Activated CD4-positive, alpha-beta T cell treated with anti-CD3 and anti-CD28 coated beads for 48 hours (primary cell): ENCODE measurements at regions not wholly inside any gene's neighbourhood (a gene's known extent, or its start where the extent isn't known, plus 50 kb on each side); places are given as distances from the start of the nearest gene placed in this dataset.

Experiments used
- DNase-seq: peaks from one replicate; pipeline ENCODE4 v3.0.0-alpha.2; 2020

DNA sequence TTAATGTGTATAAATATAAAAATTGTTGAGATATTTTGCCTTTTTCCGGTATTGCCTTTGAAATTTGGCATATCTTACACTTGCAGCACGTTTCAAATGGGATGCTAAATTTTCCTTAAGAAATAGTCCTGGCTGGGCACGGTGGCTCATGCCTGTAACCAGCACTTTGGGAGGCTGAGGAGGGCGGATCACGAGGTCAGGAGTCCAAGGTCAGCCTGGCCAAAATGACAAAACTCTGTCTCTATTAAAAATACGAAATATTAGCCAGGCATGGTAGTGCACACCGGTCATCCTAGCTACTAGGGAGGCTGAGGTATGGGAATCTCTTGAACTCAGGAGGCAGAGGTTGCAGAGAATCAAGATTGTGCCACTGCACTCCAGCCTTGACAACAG is 220.2 kb downstream of the PTEN start:
- DNase-seq = no peak

DNA sequence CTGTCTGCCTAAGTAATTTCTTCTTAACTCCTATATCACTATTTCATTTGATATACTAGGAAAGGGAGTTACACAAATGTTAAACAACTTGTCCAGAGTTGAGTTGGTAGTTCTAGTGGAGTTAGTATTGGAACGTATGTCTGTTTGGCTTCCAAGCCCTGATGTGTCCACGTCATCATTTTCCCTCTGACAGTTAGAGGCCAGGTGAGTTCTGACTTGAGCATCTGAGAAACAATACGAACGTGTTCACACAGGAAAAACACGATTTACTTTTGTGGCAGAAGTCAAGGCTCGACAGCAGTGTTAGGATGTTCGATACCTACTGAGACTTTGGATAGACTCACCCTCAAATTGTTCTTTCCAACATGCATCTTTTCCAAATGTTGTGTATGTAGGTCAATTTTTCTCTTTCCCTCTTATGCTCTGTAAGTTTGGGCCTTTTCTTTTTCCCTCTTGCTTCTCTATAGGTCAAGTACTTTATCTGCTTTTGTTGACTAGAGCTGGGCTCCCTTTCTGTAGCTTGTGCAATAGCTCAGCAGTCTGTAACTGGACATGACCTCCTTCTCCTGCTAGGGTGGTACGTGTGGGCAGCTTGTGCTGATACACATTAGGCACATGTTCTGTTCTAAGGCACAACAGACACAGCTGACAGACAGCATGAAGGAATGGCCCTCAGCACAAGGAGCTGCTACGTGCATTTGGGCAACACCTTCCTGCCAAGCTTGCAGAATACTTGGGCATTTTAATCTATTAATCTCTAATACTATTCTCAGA is 222.9 kb downstream of the PTEN start:
- no peak for DNase-seq

DNA sequence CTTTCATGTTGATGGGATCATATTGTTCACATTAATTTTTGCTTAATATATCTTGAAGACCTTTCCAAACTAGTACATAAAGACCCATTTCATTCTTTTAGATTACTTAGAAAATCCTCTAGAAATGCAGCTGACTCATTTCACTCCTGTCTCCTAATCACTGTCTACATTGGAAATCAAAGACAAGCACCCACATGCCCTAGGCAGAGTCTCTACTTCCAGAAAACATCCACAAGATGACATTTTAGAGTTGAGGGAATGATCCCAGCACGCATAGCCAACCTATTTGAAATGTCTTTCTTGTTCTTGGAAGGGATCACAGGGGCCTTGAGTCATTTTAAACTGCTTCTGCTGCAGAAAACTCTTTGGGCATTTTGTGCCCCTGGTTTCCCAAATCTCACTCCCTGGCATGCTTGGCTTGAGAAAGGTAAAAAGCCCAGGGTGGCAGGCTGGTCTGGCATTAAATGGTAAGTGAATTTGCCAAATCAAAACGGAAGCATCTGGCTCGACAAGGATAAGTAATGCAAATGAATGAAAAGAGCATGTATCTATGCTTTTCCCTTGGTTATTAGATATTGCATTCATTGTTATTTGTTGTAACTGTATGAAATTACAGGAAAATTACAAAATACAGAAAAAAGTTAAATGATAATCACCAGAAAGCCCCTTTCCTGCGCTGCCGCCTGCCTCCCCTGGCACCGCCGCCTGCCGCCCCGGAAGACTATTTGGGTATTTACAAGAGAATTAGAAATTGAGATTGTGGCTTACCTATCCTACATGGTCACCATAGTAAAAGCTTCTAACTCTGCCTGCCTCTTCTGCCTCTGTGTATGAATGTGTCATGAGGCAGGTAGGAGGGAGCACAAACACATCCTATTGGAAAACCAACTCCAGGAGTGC is 225.3 kb downstream of the PTEN start:
- DNase-seq = no peak

DNA sequence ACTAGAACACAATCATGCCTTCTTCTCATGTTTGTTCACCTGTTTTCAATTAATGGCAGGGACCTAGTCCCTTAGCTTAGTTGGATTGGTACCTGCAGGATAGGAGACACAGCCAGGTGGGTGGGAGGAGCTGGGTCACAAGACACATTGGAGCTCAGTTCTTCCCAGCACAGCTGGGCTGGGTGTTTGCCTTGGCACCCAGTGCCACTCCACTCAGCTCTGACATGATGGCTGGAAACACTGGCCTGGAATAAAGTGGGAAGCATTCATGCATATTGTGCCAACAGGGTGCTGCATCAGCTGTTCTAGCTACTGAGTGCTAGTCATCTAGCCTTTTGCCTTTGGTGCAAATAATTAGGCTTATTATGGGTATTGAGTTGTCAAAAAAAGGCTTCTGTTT is 226.1 kb downstream of the PTEN start:
- DNase-seq = no peak

DNA sequence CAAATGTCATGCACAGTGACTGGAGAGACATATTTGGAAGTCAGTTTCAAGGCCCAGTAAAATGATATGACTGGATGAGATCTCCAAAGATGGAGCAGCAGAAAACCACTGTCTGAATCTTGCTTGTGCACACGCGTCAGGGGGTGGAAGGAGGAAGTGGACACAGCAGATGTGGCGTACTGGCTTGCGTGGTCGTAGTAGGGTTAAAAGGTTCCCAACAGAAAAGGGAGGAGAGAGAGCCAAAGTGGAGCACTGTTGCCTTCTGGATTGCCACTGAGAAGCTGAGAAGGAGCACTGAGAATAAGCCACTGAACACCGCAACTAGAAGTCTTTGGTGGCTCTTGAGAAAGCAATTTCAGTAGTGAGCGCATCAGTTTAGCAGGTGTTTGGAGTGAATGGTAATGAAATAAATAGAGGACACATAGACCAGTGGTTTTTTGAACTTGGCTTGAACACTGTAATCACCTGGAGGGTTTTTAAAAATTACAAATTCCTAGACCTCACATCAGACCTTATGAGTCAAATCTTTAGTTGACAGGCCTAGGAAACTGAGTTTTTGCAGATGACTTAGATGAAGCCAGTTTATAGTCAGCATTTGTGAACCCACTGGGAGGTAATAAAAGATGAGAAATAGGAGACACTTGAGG is 227.3 kb downstream of the PTEN start:
- no peak for DNase-seq

DNA sequence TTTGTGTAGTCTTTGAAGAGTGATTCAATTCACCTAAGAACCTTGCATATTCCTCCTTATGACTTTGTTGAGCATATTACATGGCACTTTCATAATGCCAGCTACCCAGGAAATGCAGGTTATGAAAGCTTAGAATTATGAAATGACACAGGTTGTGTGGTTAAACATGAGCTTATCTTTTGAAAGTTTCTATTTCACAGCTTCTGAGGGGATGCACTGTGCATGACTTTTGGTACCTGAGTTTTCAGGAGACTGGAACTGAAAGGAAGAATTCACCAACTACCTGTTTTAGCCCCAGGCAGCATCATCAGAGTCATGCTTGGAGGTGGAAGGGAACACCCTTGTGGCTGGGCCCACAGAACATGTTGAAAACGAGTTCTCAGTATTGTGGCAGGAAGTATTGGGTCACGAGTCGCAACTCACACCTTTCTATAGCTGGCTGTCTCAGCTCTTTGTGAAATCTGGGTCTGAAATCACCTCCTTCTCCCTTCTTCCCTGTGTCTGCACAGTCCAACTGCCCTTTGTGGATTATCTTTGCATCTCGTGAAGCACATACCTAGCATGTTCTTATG is 228.2 kb downstream of the PTEN start:
- DNase-seq = peak; percentile 84

DNA sequence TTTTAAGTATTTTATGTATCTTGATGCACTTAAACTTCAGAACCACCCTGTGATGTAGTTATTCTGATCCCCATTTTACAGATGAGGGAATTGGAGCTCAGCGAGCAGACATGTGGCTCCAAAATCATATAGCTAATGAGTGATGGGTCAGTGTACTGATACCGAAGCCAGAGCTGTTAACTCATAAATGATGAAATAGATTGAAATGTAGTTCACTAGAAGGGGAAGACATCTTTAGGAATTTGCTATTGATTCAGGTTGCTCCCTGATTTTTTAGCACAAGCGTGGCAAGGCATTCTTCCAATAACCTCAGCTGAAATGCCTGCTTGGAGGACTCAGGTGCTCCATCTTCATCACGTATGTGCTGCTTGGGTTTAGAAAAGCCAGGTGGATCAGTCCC is 228.8 kb downstream of the PTEN start:
- no peak for DNase-seq

DNA sequence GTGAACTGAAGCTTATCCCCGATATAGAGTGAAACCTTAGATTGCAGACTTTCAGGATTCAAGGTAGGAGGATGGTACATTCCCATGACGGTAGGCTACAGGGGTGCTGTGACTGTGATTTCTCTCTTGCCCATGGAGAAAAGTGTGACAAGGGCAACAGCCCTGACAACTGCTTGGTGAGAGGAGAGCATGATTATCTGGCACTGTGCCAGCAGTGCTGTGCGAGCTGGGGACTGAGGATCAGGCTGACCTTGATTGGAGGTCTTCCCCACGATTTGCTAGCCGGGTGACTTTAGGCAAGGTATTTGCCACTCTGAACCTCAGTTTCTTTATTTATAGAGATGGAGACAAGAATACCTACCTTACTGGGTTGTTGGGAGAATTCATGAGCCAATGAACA is 229.5 kb downstream of the PTEN start:
- DNase-seq = no peak

DNA sequence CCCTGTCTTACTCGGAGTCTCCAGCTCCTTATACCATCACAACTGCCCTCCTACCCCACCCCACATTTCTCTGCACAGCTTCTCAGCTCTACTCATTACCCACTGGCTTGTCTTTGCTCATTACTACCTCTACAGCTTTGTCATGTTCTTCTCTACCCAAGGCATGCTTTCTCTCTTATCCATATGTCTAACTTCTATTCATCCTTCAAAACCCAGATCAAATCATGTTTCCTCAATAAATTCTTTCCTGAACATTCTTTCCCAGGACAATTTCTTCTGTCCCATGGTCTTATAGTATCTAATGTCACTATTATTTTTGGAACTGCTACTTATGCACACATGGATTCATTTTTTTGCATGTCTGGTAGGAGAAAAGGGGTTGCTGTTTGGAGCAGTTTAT is 231.4 kb downstream of the PTEN start:
- DNase-seq = no peak

DNA sequence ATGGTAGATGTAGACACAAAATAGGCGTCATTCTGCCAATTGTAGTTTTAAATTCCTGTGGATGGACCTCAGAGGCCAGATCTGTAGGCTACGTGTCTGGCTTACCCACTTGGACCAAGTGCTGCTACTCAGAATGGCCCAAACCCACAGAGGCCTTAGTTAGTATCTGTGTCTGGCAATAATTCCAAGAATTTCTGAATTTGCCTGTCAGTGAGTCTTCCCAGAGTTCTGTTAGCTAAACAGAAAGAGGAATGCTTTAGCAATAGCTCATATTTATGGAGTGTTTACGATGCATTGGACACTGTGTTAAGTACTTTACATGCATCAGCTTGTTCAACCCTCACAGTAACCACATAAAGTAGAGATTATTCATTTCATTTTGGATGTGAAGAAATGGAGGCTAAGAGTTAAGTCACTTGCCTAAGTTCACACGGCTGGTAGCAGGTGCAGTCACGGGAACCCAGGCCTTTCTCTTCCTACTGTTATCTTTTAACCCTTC is 231.8 kb downstream of the PTEN start:
- DNase-seq = no peak

DNA sequence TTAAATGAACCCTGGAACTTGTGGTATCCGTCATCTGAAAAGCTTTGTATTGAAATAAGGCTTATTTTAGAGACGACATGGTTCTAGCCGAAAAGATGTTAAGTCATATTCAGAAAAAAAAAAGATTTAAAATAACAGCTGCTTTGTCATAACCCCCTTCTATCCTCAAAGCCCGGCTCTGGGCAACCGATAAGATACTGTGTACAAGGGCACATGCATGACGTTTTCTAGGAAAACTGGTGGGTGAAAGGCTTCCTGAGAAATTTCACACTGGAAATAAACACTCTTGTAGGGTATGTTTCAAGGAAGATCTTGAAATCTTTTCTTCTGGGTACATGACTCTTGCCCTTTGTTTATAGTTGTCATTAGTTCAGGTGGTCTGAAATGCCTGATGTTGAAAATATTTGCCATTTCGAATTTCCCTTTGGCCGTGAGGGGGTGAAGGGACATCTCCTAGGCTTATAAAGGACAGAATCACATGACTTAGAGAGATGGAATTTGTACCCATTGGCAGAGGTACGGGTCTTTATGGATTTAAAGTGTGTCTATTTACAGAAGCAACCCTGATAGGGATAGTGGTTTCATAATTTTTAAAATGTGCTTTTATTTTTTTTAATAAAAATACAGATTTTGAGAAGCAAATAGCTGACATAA is 232.5 kb downstream of the PTEN start:
- no peak for DNase-seq

DNA sequence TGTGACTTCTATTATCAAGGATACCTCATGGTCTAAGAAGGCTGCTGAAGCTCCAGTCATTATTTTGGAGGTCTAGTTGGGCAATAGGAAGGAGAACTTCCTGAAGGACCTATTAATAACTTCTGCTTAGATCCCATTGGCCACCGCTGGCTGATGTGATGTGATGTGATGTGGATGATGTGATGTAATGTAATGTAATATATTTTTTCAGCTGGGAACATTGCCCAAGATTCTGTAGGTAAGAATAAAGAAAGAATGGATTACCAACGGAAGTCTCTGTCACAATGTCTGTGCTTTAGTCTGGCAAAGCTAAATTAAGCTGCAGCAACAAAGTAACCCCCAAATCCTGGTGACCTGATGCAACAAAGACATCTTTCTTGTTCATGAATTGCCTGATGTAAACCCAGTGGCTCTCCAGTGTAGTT is 233.7 kb downstream of the PTEN start:
- no peak for DNase-seq

DNA sequence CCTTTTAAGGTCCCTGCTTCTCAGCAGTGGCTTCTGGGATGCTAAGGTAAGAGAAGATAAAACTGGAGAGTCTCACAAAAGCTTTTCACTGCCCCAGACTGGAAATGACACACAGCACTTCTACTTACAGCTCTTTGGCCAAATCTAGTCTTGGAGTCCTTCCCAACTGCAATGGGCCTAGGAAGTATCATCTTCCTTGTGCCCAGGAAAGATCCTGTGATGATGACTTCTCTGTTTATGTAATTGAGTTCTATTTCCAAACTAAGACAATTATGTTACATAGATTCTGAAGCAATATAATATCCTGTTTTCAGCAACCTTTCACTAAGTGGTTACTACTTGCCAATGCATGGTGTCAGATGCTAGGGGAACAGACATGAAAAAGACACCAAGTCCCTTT is 234.1 kb downstream of the PTEN start:
- no peak for DNase-seq

DNA sequence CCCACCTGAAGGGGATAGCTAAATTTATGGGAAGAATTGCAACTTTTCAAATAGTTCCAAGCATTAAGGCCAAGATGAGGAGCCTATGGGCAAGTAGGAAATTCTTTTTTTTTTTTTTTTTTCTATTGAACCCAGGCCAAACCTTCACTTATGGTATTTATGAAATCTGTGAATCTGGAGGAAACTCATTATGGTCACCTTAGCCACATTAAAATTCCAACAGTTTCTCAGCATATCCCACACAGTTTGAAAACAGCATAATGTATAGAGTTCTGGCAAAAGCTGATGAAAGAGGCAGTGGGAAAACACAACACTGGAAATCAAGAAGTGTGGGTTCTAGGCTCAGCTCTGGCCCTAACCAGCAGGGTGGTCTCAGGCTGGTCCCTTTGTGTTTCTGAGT is 236.9 kb downstream of the PTEN start:
- DNase-seq = no peak

DNA sequence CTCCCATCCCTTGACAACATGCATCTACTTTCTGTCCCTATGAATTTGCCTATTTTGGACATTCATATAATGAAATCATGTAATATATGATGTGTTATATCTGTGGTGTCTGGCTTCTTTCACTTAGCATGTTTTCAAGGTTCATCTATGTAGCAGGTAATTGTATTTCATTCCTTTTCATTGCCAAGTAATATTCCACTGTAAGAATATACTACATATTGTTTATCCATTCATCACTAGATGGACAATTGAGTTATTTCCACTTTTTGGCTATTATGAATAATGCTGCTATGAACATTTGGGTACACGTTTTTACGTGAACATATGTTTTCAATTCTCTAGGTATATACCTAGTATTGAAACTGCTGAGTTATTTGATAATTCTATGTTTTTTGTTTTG is 238.2 kb downstream of the PTEN start:
- no peak for DNase-seq

DNA sequence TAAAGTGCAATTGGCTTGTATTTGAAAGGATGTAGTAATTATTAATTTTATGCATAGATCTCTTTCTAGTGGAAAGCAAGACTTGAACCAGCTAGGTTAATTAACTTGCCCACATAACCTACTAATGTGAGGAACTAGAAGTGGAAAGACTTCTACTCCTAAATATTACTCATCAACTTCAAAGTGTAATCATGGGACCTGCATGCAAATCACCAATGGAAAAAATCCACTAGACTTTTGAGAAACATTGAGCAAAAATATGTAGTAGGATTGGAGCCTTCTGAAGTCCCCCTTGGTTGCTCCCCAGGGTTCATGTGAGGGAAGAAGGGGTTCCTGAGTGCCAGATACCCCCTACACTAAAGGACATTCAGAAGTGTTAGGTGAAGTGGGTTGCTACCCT is 240.2 kb downstream of the PTEN start:
- no peak for DNase-seq

DNA sequence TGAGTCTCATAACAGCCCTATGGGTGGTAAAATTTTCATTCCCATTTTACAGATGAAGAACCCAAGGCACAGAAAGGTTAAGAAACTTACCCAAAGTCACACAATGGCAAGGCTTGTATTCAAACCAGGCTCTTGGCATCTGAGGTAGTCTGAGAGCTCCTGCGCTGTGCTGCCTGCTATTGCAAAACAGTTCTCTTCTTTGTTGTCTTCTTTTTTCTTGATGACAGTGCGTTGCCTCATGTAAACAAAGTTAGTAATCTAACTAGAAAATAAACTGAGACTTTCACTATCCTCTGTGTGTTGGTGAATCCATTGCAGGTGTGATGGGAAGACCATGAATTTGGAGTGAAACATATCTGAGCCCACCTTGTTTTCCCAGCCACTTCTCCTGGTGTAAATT is 240.8 kb downstream of the PTEN start:
- DNase-seq = no peak

DNA sequence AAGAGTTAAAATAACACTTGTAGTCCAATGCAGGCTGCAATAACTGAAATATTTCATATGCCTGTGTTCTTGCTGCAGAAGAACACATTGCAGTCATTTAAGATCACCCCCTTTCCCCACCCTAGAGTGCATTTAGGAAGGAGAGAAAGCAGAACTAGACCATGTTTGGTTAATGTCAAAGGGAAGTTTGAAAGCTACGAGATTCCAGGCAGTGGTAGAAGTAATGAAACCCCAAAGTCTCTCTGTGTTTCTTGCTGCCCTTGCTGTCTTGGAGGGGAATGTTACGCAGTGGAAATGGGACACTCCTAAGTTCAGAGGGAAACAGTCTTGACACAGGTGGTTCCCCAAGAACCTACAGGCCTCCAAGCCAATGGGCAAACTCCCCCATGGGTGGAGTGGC is 242.9 kb downstream of the PTEN start:
- DNase-seq = no peak

DNA sequence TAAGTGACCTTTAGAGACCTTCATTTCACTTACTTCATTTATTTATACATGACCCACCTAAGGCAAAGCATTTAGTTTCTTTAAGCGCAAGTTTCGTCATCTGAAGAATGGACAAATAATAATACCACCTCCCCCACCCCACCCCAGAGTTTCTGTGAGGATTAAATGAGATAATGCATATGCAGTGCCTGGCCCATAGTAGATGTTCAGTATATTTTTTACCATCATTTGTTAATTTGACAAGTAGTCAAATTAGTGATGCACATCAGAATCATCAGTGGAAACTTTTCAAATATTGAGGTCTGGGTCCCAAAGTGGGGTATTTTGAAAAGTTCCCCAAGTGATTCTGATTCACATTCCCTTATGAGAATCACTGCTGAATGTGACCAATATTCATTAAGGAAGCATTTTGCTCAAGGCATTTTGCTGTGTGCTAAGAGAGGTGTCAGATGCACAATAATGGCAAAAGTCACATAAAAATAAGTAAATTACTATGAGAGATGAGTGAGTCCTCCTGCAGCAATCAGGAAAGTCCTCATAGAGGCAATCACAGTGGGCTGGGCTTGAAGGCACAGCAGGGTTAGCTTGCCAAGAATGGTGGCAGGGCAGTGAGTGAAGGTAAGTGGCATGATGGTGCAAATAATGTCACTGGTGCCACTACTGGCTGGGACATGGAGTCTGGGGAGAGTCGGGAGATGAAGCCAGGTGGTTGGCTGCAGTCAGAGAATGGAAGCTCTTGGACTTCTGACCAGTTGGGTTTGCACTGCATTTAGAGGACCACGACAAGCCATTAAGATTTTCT is 244.1 kb downstream of the PTEN start:
- DNase-seq = no peak

DNA sequence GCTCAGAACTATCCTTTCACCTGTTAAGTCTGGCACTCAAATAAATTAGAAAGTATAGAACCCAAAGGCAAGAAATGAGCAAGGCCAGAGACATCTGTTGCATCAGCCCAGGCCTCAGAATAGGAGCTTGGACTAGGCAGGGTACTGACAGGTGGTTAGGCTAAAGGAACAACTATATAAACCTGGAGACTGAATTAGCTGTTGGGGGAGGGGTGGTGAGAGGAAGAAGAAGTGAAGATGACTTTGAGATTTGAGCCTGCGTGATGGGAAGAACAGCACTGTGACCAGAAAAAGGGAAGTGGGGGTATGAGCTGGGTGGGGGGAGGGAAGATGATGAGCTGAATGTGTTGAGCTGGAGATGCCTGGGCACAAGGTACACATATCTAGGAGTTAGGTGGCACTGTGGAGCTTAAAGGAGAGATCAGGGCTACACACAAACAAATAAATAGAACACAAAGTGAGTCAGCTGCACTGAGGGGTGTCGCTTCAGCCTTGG is 244.7 kb downstream of the PTEN start:
- DNase-seq = no peak

DNA sequence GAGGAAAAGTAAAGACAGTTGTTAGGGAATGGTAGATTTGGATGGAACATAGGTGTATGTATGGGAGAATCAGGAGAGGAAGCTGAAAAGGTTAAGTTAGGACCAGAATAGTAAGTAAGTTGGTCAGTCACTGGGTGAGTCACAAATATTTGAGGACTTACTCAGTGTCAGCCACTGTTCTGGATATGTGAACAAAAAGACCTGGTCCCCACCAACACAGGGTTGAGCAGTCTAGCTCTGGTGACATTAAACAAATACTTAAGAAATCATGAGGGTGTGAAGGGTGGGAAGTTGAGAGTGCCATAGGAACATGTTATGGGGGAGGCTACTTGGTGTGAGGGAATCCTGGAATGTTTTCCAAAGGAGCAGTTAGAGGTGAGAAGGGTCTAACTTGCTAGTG is 246.9 kb downstream of the PTEN start:
- DNase-seq = no peak

DNA sequence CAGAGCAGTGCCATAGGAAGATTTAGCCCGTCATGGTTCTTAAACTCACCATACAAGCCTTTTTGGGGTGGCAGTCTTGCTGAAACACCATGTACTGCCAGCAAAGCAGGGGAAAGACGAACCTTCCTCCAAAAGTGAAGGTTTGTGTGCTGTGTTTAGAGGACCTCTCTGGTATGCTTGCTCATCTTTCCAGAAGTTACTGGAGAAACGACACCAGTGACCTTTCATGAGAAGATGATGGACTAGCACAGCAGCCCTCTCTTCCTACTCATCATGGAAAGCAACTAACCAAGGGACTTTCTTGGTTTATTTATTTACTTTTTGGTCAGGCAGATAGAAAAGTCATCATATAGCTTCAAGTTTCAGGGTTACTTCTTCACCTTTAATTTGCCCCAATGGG is 247.4 kb downstream of the PTEN start:
- DNase-seq = no peak
